ENCODE measurements at regions not wholly inside any gene's neighbourhood (a gene's known extent, or its start where the extent isn't known, plus 50 kb on each side); places are given as distances from the start of the nearest gene placed in this dataset.

GRCh38 chr10:71070741-71071140 is 141.6 kb upstream of the UNC5B start:
- no peaks in the 10 kb centered on the region for H3K9me3 ChIP-seq
- intact Hi-C loops (cut with DNase I) = no loop called here
- no peaks in the 10 kb centered on the region for H3K36me3 ChIP-seq
- no peaks in the 10 kb centered on the region for H3K27me3 ChIP-seq
- no peak for TF ChIP-seq CTCF (IDR thresholded peaks at IDR 0.05)
- no peak overlapping the region for H3K27ac ChIP-seq
- no peaks in the 10 kb centered on the region for H3K4me1 ChIP-seq
- no peak overlapping the region for H3K4me3 ChIP-seq
- H3K9ac ChIP-seq (ENCODE audit: low read depth in 2 of 2, low read length in 2 of 2) = no peak overlapping the region
- no peak for DNase-seq

DNA sequence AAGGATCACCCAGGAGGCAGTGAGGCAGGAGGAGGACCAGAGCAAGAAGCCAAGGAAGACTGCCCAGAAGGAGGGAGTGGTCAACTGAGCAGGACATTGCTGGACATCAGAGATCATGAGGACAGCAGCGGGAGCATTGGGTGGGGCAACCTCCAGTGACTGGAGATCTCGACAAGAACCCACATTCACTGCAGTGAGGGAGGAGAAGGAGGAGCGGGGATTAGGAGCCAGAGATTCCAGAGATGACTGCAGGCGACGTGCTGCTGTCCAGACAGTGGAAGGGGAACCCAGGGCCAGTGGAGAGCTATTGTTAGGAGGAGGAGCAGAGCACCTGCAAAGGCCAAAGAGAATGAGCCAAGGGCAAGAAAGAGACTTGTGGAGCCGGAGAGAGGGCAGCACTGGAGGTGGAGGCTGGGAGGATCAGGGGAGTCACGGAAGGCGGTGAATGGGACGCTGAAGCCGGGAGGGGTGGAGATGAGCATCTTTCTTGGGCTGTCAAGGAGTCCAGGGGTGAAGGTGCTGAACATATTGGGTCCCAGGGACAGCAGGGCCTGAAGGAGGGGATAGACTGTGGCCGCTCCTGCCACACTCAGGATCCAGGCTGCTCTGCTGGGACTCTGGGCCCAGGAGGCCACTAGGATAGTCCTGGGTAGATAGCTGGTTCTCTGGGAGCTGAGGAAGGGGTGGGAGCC is 140.1 kb upstream of the UNC5B start:
- no peak for DNase-seq
- Histone ChIP-seq H3K36me3 (no peaks in the 10 kb centered on the region), H3K27ac (no peak overlapping the region), H3K9me3 (no peaks in the 10 kb centered on the region), H3K4me1 (no peaks in the 10 kb centered on the region), H3K27me3 (no peaks in the 10 kb centered on the region), H3K4me3 (no peak overlapping the region), H3K9ac (ENCODE audit: low read depth in 2 of 2, low read length in 2 of 2) (no peak overlapping the region)
- intact Hi-C loops (cut with DNase I) = no loop called here
- TF ChIP-seq CTCF (IDR thresholded peaks at IDR 0.05) = no peak

GRCh38 chr10:71072823-71073210 is 139.6 kb upstream of the UNC5B start:
- DNase-seq = no peak
- Histone ChIP-seq H3K27ac (no peak overlapping the region), H3K27me3 (no peaks in the 10 kb centered on the region), H3K9ac (ENCODE audit: low read depth in 2 of 2, low read length in 2 of 2) (no peak overlapping the region), H3K4me3 (no peak overlapping the region), H3K9me3 (no peaks in the 10 kb centered on the region), H3K36me3 (no peaks in the 10 kb centered on the region), H3K4me1 (no peaks in the 10 kb centered on the region)
- TF ChIP-seq CTCF (IDR thresholded peaks at IDR 0.05) = no peak
- intact Hi-C loops (cut with DNase I) = no loop called here

- no peak for DNase-seq
- Histone ChIP-seq H3K36me3 (no peaks in the 10 kb centered on the region), H3K4me1 (no peaks in the 10 kb centered on the region)
Measured at GRCh38 chr10:71073451-71074175, 138.8 kb upstream of the UNC5B start.

GRCh38 chr10:71074176-71074755 is 138.1 kb upstream of the UNC5B start:
- TF ChIP-seq CTCF (IDR thresholded peaks at IDR 0.05) = no peak
- intact Hi-C loops (cut with DNase I) = no loop called here
- H3K27ac ChIP-seq = no peak overlapping the region
- no peaks in the 10 kb centered on the region for H3K36me3 ChIP-seq
- H3K4me1 ChIP-seq = no peaks in the 10 kb centered on the region
- H3K9ac ChIP-seq (ENCODE audit: low read depth in 2 of 2, low read length in 2 of 2) = no peak overlapping the region
- DNase-seq = no peak
- no peak overlapping the region for H3K4me3 ChIP-seq
- H3K9me3 ChIP-seq = no peaks in the 10 kb centered on the region
- H3K27me3 ChIP-seq = no peaks in the 10 kb centered on the region

More at GRCh38 chr10:71073451-71074175, 138.8 kb upstream of the UNC5B start:
- intact Hi-C loops (cut with DNase I) = no loop called here
- Histone ChIP-seq H3K27me3 (no peaks in the 10 kb centered on the region), H3K4me3 (no peak overlapping the region), H3K27ac (no peak overlapping the region), H3K9me3 (no peaks in the 10 kb centered on the region), H3K9ac (ENCODE audit: low read depth in 2 of 2, low read length in 2 of 2) (no peak overlapping the region)
- TF ChIP-seq CTCF (IDR thresholded peaks at IDR 0.05) = no peak

Measured in colonic mucosa (tissue), 4 donors.